Suppressor macrophage (primary cell): ENCODE measurements at regions not wholly inside any gene's neighbourhood (a gene's known extent, or its start where the extent isn't known, plus 50 kb on each side); places are given as distances from the start of the nearest gene placed in this dataset.

Experiments
- DNase-seq, 4 experiments: peaks; one replicate each; pipeline ENCODE4 v3.0.0-alpha.2; 2020 to 2022

DNA sequence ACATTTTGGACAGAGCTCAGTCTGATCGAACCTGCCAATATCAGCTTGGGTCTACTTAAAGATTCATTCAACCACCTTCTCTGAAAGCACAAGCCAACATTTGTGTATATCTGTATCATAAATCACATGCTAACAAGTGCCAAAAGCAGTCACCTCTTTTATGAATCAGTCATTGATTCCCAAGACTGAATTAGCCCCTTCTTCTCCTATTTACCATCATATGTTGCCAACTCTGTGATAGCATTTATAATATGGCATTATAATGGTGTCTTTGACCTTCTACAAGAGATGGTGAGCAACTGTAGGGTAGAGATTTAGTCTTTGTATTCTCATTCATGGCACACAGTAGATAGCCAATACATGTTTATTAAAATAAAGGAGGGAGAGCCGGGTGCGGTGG, 61.4 kb downstream of the DDX53 start:
- DNase-seq, result no peak

- no peak for DNase-seq
These were observed 62.6 kb downstream of the DDX53 start for GRCh38 chrX:23062359-23062758.

- no peak for DNase-seq
These were observed 67.0 kb downstream of the DDX53 start for GRCh38 chrX:23066588-23067281.

- peak in 2 of 4 experiments; percentile 1 to 10 for DNase-seq
These were observed 75.7 kb downstream of the DDX53 start for GRCh38 chrX:23075461-23075860.

GRCh38 chrX:23079347-23079746, 79.6 kb downstream of the DDX53 start:
- DNase-seq, result no peak

DNA sequence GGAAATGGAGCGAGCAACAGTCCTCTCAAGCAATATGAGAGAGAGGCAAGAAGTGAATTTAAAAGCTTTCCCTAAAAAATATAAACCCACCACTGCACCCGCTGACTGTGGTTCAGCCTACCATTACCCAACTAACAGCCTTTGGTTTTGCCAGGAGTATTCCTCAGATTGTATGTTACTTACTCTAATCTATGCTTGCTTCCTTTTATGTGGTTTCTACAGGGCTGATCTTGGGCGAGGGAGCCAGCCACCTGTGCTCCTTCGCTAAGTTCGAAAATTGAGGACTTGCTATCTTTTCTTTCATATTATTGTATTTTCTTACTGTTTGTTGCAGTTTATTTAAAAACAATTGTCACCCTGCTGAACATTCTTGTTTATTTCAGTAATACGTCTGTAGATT, 101.1 kb downstream of the DDX53 start:
- no peak for DNase-seq

GRCh38 chrX:23103546-23103945, 103.8 kb downstream of the DDX53 start:
- DNase-seq, result no peak

- no peak for DNase-seq
These were observed 114.5 kb downstream of the DDX53 start for GRCh38 chrX:23114241-23114640.

GRCh38 chrX:23115651-23116050, 115.9 kb downstream of the DDX53 start:
- DNase-seq, result no peak

- no peak for DNase-seq
These were observed 118.4 kb downstream of the DDX53 start for GRCh38 chrX:23118163-23118562.

- no peak for DNase-seq
These were observed 119.2 kb downstream of the DDX53 start for GRCh38 chrX:23118890-23119527.

GRCh38 chrX:23127586-23127985, 127.8 kb downstream of the DDX53 start:
- no peak for DNase-seq

DNA sequence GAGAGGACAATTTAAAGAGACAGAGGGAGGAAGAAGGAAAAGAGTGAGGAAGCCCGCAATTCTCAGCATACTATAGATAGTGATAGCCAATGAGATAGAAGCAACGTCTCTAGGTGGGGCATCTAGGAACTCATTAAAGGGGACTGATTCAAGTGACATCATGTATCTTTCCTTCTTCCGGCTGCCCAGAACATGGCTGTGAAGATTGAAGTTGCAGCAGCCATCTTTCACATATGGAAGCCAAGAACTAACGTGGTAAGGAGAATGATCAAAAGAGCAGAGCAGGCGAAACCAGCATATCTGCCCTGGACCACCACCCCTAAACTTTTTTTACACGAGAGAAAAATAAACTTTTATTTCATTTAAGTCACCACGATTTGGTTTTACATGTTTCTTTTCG, 133.8 kb downstream of the DDX53 start:
- DNase-seq, result no peak

GRCh38 chrX:23134136-23134535, 134.4 kb downstream of the DDX53 start:
- DNase-seq, result no peak

- DNase-seq, result no peak
These were observed 137.1 kb downstream of the DDX53 start for GRCh38 chrX:23136816-23137215.

DNA sequence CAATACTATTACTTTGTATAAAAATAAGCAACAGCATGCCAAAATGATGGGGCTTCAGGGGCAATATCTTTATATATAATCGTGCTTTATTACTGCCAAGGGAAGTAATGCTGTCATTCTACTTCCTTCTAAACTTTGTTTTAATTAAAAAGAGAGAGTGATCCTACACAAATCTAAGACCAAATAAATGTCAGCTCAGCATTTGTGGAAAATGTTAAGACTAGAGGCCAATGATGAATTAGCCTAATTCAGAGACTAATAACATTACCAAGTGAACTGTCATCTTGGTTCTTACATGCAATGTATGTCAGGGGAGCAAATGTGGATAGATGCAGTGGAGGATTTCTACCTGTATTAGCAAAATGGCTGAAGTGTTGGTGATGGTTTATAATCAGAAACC, 166.4 kb upstream of the PTCHD1 start:
- DNase-seq, result no peak

DNA sequence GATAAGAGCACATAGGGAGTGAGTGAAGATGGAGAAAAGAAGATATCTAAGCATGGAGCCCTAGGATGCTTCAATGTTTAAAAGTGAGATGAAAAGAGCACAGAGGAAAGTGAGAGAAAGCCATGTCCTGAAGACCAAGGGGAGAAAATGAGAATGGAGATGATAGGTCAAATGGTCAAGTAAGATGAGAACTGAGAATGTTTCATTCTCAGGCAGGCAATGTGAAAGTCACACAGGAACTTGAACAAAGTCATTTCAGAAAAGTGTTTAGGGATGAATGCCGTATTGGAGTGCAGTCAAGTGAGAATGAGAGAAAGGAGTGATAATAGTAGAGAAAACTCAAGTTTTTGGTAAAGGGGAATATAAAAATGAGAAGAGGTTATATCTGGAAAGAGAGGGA, 148.7 kb upstream of the PTCHD1 start:
- DNase-seq, result no peak

DNA sequence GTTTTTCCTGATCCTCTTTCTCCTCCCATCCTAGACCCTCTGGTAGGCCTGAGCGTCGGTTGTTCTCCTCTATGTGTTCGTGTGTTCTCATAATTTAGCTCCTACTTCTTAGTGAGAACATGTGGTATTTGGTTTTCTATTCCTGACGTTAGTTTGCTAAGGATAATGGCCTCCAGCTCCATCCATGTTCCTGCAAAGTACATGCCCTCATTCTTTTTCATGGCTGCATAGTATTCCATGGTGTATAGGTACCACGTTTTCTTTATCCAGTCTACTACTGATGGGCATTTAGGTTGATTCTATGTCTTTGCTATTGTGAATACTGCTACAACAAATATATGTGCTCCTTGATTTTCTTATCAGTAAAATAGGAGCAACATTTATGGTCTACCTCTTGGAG, 146.8 kb upstream of the PTCHD1 start:
- DNase-seq, result no peak

GRCh38 chrX:23194885-23195554, 139.6 kb upstream of the PTCHD1 start:
- no peak for DNase-seq

DNA sequence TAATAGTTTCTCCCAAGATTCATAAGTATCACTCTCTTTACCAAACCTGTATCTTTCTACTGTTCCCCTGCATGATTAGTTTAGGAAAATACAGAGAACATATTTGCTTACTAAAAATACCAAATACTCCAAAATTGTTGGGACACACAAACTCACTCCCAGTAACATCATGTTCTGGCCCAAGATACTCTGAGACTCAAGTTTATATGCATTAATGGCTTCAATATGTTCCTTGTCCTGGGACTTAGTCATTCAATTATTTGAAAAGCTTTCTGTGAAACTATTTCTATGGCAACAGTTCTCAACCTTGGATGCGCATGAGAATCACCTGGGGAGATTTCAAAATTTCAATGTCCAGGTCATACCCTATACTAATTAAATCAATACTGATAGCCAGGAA, 138.9 kb upstream of the PTCHD1 start:
- no peak for DNase-seq

GRCh38 chrX:23201706-23202105, 132.9 kb upstream of the PTCHD1 start:
- DNase-seq, result no peak

- no peak for DNase-seq
These were observed 132.3 kb upstream of the PTCHD1 start for GRCh38 chrX:23202326-23202725.

DNA sequence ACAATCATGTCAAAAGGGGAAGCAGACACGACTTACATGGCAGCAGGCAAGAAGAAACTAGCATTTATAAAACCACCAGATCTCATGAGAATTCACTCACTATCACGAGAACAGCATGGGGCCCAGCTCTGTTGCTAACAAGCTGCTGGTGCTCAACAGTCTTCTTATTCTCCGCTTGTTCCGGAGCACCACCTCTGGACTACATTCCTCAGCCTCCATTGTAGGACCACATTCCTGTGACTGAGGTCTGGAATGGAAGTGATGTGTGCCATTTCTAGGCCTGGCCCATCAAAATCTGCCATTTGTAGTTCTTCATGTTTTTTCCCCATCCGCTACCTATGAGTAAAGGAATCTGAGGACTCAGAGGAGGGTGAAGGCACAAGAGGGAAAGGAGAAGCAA, 111.5 kb upstream of the PTCHD1 start:
- DNase-seq, result no peak

DNA sequence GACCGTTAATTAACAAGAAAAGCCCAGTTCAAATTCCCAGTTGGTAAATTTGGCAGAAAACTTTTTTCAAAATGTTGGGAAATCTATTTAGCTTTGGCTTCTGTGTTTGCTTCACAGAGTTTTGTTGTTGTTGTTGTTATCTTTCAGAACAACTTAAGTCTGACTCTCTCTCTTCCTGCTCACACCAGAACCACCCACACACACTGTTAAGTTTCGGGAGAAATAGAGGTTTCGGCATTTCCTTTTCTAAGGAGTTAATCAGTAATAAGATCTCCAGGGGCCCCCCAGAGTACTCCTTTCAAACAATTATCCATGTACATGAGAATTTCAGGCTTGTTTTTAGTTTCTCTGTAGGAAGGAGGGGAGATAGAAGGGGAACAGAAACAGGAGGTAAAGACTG, 106.2 kb upstream of the PTCHD1 start:
- DNase-seq, result no peak
